Thoracic aorta (tissue), 2 donors: ENCODE measurements at regions not wholly inside any gene's neighbourhood (a gene's known extent, or its start where the extent isn't known, plus 50 kb on each side); places are given as distances from the start of the nearest gene placed in this dataset.

ENCODE experiments used
- ATAC-seq: fragments of 150-250 bp; one replicate; pipeline ENCODE4 v1.8.0; 2017; ENCODE audit warnings: low read depth; ENCODE audit not compliant: insufficient number of reproducible peaks, low FRiP score
- DNase-seq: peaks from one replicate; pipeline ENCODE4 v3.0.0-alpha.2; 2020; ENCODE audit warnings: low spot score
- H3K27ac ChIP-seq, 2 donors: fragments of 200-600 bp; sonication (generic); 1 replicate in 1 of 2; 2 replicates in 1 of 2; pipeline ENCODE4 v1.5.1; 2016; ENCODE audit warnings: mild to moderate bottlenecking in 2 of 2, moderate library complexity in 2 of 2
- H3K27me3 ChIP-seq: fragments of 200-600 bp; sonication (generic); replicated peaks from 2 replicates; pipeline ENCODE4 v1.6.0; 2016; ENCODE audit warnings: mild to moderate bottlenecking; ENCODE audit not compliant: insufficient read depth
- H3K36me3 ChIP-seq: fragments of 200-600 bp; sonication (generic); one replicate; pipeline ENCODE4 v1.5.1; 2016
- H3K4me1 ChIP-seq, 2 donors: fragments of 200-600 bp; sonication (generic); 1 replicate in 1 of 2; 2 replicates in 1 of 2; pipeline versions ENCODE4 v1.5.1 to v1.6.0; 2016; ENCODE audit warnings: low read depth in 2 of 2, mild to moderate bottlenecking in 1 of 2; ENCODE audit not compliant: control insufficient read depth in 1 of 2
- H3K4me3 ChIP-seq: fragments of 200-600 bp; sonication (generic); 2 replicates; pipeline ENCODE4 v1.5.1; 2016; ENCODE audit warnings: mild to moderate bottlenecking
- H3K9me3 ChIP-seq: fragments of 200-600 bp; sonication (generic); 2 replicates; pipeline ENCODE4 v1.5.1; 2016
- CTCF ChIP-seq: fragments of 200-600 bp; sonication (generic); IDR thresholded peaks from one replicate; pipeline ENCODE4 v1.5.1; 2019; ENCODE audit warnings: antibody characterized with exemption

DNA sequence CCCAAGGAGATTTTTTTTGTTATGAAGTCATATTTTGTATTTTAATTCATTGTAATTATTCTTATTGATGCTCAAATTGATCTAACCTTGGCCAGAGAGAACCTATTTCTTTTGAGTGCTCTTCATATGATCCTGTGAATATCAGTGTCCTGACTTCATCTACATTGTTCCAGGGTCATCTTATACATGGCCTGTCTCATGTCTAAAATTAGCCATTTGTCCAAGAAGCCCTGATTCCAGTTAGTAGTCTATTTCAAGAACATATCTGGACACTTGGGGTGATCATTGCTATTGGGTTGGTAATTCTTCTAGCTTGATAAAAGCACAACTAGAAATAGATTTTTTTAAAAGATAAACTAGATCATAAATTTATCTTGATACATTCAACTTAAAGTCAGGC, 266.2 kb downstream of the SPRY1 start:
- ATAC-seq: no peak
- Histone ChIP-seq H3K4me3 (no peak overlapping the region), H3K27ac (no peak overlapping the region), H3K4me1 (peaks cover 0 to 4% of the 10 kb centered on the region in 2 donors), H3K36me3 (no peaks in the 10 kb centered on the region), H3K9me3 (no peaks in the 10 kb centered on the region), H3K27me3 (no peaks in the 10 kb centered on the region)
- no peak for DNase-seq
- no peak for TF ChIP-seq CTCF

- TF ChIP-seq CTCF: no peak
- Histone ChIP-seq H3K27ac (no peak overlapping the region), H3K27me3 (no peaks in the 10 kb centered on the region), H3K4me3 (no peak overlapping the region), H3K4me1 (no peaks in the 10 kb centered on the region), H3K9me3 (no peaks in the 10 kb centered on the region), H3K36me3 (no peaks in the 10 kb centered on the region)
- ATAC-seq: no peak
- no peak for DNase-seq
Measured at GRCh38 chr4:123666486-123666885, 269.9 kb downstream of the SPRY1 start.

DNA sequence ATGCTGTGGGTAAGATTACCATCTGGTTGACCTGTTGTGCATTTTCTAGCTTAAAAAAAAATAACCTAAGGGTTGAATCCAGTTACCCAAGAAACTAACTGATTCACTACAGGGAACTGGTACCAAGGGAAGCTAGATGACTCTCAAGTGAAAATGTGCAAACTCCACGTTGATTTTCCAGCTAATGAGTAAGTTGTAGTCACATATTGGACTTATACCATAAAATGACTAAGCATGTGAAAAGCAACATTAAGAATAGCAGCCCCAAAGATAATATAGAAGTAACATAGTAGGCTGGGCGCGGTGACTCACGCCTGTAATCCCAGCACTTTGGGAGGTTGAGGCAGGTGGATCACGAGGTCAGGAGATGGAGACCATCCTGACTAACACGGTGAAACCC, 270.9 kb downstream of the SPRY1 start:
- DNase-seq (no peak), ATAC-seq (no peak)
- H3K4me3 ChIP-seq: no peak overlapping the region
- no peak for TF ChIP-seq CTCF
- no peaks in the 10 kb centered on the region for H3K36me3 ChIP-seq
- H3K27ac ChIP-seq: no peak overlapping the region
- no peaks in the 10 kb centered on the region for H3K9me3 ChIP-seq
- no peaks in the 10 kb centered on the region for H3K4me1 ChIP-seq
- no peaks in the 10 kb centered on the region for H3K27me3 ChIP-seq

DNA sequence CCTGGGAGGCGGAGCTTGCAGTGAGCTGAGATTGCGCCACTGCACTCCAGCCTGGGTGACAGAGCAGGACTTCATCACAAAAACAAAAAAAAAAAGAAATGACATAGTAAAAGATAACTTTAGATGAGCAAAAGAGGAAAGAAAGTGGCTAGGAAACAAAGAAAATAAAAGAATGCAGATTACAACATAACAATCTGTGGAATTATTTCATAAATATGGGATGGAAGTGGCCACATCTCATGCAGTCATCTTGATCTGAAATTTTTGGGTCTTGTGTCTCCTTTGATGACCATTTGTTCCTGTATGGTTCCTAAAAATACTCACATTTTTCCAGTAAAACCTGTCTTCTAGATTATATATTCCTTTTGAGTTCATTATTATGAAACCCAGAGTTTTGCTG, 271.4 kb downstream of the SPRY1 start:
- H3K27me3 ChIP-seq: no peaks in the 10 kb centered on the region
- no peak for TF ChIP-seq CTCF
- DNase-seq (no peak), ATAC-seq (no peak)
- no peaks in the 10 kb centered on the region for H3K9me3 ChIP-seq
- H3K4me3 ChIP-seq: no peak overlapping the region
- no peaks in the 10 kb centered on the region for H3K36me3 ChIP-seq
- no peaks in the 10 kb centered on the region for H3K4me1 ChIP-seq
- H3K27ac ChIP-seq: no peak overlapping the region

DNA sequence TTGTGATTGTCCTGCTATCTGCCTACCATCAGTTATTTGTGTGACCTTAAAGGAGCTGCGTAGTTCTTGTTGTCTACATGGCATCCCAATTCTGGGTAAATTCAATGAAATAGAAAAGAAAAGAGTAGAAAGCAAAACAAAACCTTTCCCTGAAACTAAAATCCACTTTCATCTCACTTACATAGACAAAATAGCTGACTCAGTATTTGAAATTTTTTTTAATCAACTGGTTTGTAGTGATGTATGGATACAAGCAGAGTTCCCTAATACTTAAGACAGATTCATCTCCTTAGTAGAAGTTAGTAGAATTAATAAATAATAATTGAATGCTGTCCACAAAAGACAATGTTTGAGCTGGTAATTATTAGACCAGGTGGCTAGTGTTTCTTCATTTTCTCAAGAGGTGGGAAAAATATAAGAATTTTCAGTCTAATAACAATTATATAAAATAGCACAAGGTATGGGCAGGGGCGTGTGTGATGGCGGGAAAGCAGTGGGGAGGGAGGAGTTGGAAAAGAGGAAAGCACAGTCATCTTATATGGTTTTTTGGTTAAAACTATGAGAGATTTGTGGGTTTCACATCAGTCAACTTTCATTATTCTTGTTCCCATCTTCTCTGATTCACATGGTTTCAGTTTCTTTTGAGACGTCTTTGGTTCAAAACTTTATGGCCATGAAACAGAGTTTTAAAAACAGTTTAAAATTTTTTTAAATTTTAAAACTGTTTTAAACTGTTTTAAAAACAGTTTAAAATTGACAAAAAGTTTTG, 275.2 kb downstream of the SPRY1 start:
- H3K4me1 ChIP-seq: peaks cover 3 to 19% of the 10 kb centered on the region in 2 donors
- no peak for TF ChIP-seq CTCF

More for the DNA sequence above, 275.2 kb downstream of the SPRY1 start:
- Histone ChIP-seq H3K9me3 (no peaks in the 10 kb centered on the region), H3K4me3 (no peak overlapping the region), H3K27me3 (no peaks in the 10 kb centered on the region), H3K27ac (no peak overlapping the region), H3K36me3 (no peaks in the 10 kb centered on the region)
- no peak for ATAC-seq
- DNase-seq: no peak
